Transverse colon (tissue), 4 donors: ENCODE measurements at regions not wholly inside any gene's neighbourhood (a gene's known extent, or its start where the extent isn't known, plus 50 kb on each side); places are given as distances from the start of the nearest gene placed in this dataset.

Experiments
- CTCF ChIP-seq, 5 experiments: fragments of 200-600 bp in 3 of 5; fragments of 450-650 bp in 2 of 5; sonication (generic) in 3 of 5; IDR thresholded peaks; 1 replicate in 2 of 5; 2 replicates in 3 of 5; pipeline ENCODE4 v1.5.1; 2016 to 2017; ENCODE audit warnings: antibody characterized with exemption in 5 of 5, inconsistent platforms in 3 of 5, mild to moderate bottlenecking in 2 of 5, moderate library complexity in 1 of 5
- POLR2AphosphoS5 ChIP-seq, 3 donors: sonication (generic); formaldehyde crosslinking; IDR thresholded peaks; one replicate each; pipeline ENCODE4 v1.6.1; 2016; ENCODE audit warnings: antibody characterized with exemption in 3 of 3

- TF ChIP-seq POLR2AphosphoS5 (IDR thresholded peaks at IDR 0.05) (no peak), CTCF (IDR thresholded peaks at IDR 0.05) (no peak)
Observed at GRCh38 chr13:73657821-73658540, 476.2 kb downstream of the KLF12 start.
